IPS-NIHi7 (cell line): ENCODE measurements at regions not wholly inside any gene's neighbourhood (a gene's known extent, or its start where the extent isn't known, plus 50 kb on each side); places are given as distances from the start of the nearest gene placed in this dataset.
"Not testable (repeated sequence)": the region's sequence is repeated elsewhere in the genome, so short reads cannot be mapped to it uniquely, and the experiment has no call there.

Experiments used
- DNase-seq: peaks from one replicate; pipeline ENCODE4 v3.0.0; 2012; ENCODE audit warnings: mixed read lengths; ENCODE audit errors: extremely low spot score

- DNase-seq = not testable (repeated sequence)
Measured at GRCh38 chr6:158886346-158886977, 67.3 kb upstream of the EZR start.

- DNase-seq = not testable (repeated sequence)
Measured at GRCh38 chr6:158881884-158882283, 62.7 kb upstream of the EZR start.

GRCh38 chr6:158881276-158881675, 62.1 kb upstream of the EZR start:
- DNase-seq = not testable (repeated sequence)

- DNase-seq = no peak
Measured at GRCh38 chr6:158879180-158879579, 60.0 kb upstream of the EZR start.

- no peak for DNase-seq
Measured at GRCh38 chr6:158877716-158878115, 58.5 kb upstream of the EZR start.

- DNase-seq = no peak
Measured at GRCh38 chr6:158876886-158877285, 57.7 kb upstream of the EZR start.

GRCh38 chr6:158870649-158870957, 51.4 kb upstream of the EZR start:
- DNase-seq = no peak

- no peak for DNase-seq
Measured at GRCh38 chr6:158869826-158870648, 50.9 kb upstream of the EZR start.

- DNase-seq = peak; percentile 99
Measured at GRCh38 chr6:158868890-158869825, 50.0 kb upstream of the EZR start.
